GM12872 (cell line): ENCODE measurements at regions not wholly inside any gene's neighbourhood (a gene's known extent, or its start where the extent isn't known, plus 50 kb on each side); places are given as distances from the start of the nearest gene placed in this dataset.

Experiments
- TF ChIP-seq, protein P1 (sequence below): IDR thresholded peaks from 3 replicates; pipeline ENCODE4 v1.5.1; 2011; ENCODE audit warnings: low read depth, mild to moderate bottlenecking, low read length, moderate library complexity; ENCODE audit not compliant: insufficient read depth

DNA sequence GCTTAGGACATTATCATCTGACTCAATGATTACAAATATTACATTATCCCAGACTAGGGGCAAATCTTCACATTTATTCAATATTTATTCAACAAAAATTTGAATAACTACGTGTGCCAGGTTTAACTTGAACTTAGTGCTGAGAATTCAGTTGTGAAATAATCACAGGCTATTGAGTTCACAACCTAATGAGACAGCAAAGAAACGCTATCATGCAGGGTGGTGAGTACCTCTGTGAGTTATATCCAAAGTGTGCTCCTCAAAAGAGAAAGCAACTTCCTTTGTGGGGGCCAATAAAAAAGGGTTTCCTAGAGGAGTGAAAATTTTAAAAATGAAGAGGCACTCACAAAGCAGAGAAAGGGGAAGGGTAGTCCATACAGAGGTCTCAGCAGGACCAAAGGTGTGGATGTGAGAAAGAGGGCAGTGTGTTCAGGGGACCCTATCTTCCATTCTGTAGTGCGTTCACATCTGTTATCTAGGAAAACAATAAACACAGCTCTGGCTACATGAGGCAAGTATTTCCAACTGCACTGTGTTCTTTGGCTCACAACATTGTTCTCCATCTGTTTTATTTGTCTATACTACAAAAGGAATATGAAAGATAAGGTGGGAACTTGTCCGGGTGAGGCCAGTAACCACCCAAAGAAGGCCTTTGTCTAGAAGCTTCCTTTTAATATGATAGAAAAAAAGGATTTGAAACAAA is 155.4 kb upstream of the MARCKS start:
- TF ChIP-seq, protein P1, sequence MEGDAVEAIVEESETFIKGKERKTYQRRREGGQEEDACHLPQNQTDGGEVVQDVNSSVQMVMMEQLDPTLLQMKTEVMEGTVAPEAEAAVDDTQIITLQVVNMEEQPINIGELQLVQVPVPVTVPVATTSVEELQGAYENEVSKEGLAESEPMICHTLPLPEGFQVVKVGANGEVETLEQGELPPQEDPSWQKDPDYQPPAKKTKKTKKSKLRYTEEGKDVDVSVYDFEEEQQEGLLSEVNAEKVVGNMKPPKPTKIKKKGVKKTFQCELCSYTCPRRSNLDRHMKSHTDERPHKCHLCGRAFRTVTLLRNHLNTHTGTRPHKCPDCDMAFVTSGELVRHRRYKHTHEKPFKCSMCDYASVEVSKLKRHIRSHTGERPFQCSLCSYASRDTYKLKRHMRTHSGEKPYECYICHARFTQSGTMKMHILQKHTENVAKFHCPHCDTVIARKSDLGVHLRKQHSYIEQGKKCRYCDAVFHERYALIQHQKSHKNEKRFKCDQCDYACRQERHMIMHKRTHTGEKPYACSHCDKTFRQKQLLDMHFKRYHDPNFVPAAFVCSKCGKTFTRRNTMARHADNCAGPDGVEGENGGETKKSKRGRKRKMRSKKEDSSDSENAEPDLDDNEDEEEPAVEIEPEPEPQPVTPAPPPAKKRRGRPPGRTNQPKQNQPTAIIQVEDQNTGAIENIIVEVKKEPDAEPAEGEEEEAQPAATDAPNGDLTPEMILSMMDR, result no peak

DNA sequence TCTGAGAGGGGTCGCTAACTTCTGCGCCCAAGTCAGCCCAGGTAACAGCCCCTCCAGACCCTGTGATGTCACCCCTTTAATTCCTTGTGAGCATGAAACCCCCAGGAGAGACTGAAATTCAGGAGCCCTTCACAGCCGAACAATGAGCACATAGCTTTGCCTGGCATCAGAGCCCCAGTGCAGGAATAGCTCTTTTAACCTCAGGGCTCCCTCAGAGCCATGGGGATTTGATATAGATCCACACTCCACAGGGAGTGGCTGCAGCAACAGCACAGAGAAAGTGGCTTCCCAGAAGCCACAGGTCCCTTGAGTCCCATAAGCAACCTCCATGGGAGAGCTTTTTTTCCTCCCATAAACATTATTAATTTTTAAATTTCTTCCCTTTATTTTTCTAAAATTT is 150.0 kb upstream of the MARCKS start:
- TF ChIP-seq, protein P1, result no peak

DNA sequence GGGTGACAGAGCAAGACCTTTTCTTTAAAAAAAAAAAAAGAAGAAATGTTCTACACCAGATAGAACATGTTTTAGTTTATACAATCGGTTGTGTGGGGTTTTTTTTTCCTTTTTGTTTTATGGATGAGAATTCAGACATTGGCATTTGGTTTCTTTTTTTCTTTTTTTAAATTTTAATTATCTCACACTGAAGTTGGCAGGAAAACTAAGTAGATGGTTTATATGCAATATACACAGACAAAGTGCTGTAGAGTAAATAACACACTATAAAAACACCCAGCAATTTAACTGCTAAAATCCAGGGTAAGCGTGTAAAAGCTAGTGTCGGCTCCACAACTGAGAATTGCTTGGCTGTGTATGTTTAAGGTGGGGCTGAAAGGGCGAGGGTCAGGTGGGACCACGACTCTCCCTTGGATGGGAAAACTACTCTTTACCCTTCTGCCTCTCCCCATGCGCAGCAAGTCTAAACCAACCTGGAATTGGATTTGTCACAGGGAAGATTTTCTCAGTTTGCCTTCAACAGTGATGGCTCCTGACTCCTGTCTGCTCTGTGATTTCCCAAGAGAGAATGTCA is 147.1 kb upstream of the MARCKS start:
- TF ChIP-seq, protein P1, result no peak

DNA sequence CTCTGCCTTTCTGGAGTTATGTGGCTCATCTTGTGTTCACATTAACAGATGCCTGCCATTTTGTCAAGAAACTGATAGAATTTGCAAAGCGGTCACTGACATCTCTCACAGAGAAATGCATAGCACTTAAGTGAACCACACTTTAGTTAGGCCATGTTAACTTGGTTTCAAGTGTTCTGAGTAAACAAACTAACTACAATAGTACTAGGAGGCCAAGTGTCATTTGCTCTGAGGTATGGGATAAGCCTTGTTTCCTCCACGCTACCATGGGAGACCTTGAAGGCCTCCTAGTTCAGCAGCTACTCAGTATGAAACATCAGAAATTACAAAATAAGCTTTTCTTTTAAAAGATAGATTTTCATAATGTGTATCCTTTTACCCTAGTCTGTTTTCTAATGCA is 143.5 kb upstream of the MARCKS start:
- TF ChIP-seq, protein P1, result no peak

DNA sequence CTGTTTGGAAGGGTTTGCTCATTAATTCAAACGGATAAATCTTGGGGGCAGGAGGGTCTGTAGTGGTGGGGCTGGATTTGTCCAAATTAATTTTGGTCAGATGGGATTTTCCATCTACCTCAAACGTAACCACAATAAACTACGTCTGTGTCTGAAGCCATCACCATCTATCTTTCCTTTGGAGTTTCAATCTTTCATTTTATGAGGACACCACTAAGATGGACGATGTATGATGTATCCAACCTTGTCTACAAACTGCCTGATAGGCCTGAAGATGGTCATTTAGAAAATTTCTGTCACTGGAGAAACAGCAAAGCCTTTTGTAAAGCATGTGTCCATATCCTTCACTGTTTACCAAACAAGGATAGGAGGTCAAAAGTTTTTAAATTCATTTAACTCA is 138.6 kb upstream of the MARCKS start:
- TF ChIP-seq, protein P1, result no peak

DNA sequence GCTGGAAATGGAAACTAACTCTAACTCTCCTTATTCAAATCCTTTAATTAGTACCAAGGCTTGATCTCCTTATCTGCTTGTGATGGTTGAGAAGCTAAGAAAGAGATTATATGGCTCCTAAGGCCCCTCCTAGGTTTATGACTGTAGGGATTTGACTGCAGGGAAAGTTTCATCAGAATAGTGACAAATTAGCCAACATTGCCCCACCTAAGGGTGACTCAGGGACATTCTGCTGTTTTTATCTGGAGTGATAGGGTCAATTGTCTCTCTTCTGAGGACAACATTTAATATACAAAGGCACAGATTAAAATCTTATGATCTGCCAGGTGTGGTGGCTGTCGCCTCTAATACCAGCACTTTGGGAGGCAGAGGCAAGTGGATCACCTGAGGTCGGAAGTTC is 138.1 kb upstream of the MARCKS start:
- TF ChIP-seq, protein P1, result no peak

DNA sequence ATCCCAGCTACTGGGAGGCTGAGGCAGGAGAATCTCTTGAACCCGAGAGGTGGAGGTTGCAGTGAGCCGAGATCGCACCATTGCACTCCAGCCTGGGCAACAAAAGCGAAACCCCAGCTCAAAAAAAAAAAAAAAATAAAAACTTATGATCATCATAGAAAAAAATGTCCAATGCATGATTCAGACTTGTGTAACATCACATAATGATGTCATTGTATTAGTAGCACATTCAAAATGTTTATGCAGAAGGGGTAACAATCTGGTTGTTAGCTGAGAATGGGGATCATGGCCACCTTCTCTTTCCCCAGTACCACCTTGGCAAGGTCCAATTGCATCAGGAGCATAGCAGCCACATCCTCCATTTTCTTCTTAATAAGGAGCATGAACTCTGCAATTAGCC is 137.6 kb upstream of the MARCKS start:
- TF ChIP-seq, protein P1, result no peak
